ENCODE measurements at regions not wholly inside any gene's neighbourhood (a gene's known extent, or its start where the extent isn't known, plus 50 kb on each side); places are given as distances from the start of the nearest gene placed in this dataset.

GRCh38 chr20:60389882-60390281, 431.7 kb downstream of the CDH26 start:
- DNase-seq, result no peak

- peak in 1 of 2 experiments; percentile 36 for DNase-seq
Observed at GRCh38 chr20:60395991-60396390, 437.8 kb downstream of the CDH26 start.

DNA sequence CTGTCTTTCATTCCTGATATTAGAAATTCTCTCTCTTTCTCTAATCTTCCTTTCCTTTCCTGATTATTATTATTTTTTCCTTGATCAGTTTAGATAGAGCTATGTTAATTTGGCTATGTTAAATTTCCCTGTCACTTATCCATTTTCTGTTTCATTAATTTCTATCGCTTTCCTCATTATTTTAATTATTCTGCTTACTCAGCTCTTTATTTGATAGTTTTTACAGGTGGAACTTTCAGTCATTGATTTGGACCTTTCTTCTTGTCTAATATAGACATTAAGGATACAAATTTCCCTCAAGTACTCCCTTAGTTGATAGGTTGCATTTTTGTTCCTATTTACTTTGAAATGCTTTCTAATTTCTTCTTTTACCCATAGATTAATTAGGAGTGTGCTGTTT, 442.3 kb downstream of the CDH26 start:
- no peak for DNase-seq

DNA sequence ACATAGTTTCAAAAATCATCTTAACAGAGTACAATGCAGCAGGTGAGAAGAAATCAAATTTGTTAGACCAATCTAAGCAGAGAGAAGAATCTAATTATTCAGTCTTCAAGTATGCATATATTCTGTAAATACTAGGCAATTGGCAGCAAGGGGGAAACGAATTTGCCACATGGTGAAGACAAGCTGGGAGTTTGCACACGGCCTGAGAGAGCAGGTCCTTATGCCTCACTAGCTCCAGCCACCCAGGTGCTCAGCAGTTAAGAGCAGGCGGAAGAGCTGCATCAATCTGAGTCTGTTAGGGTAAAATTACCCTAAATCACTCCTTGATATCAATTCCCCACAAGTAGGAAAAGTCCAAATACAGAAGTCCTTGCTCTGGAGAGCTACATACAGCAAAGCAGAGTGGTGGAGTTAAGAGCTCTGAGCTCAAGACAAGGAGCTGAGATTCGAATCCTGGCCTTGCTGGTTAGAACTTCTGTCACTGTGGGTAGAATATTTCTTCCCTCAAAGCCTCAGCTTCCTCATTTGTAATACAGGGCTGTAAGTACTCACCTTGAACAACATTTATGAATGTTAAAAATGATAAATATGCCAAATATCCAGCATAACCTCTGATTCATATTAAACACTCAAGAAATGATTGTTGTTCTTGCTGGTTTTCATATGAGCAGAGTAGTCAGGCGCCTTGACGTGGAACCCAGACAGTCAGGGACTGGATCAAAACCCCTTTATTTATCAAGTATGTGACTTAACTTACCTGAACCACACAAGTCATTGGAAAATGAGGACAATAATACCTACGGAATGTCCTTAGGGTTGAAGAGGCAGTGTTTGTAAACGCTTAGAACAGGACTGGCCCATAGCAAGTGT, 444.2 kb downstream of the CDH26 start:
- no peak for DNase-seq

DNA sequence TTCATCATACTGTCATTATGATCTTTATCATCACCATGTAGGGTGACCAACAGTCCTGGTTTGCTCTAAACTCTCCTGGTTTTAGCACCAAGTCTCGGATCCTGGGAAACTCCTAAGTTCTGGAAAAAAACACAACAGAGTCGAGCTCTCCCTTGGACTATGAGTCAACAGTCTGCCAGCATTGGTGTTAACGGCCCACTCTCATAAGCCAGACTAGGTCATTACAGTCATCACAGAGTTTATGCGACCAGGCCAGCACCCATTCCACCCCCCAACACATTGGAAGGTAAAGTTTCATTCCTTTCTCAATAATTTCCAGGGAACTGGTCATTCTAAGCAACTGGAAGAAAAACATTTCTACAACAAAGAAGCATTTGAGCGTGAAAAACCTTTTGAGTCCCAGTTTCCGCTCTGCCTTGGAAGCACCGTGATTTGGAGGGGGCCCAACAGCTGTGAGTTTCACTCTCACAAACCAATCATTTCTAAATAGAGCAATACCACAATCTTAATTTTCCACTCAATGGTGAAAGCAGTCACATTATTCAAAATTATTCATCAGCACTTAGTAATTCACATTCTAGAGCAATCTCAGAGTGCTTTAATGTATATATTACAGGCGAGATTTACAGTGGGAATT, 445.0 kb downstream of the CDH26 start:
- no peak for DNase-seq

- no peak for DNase-seq
Observed at GRCh38 chr20:60407011-60407771, 449.0 kb downstream of the CDH26 start.

GRCh38 chr20:60407938-60408337, 449.7 kb downstream of the CDH26 start:
- no peak for DNase-seq

- DNase-seq, result no peak
Observed at GRCh38 chr20:60408435-60408834, 450.2 kb downstream of the CDH26 start.

GRCh38 chr20:60410618-60411264, 452.5 kb downstream of the CDH26 start:
- no peak for DNase-seq

DNA sequence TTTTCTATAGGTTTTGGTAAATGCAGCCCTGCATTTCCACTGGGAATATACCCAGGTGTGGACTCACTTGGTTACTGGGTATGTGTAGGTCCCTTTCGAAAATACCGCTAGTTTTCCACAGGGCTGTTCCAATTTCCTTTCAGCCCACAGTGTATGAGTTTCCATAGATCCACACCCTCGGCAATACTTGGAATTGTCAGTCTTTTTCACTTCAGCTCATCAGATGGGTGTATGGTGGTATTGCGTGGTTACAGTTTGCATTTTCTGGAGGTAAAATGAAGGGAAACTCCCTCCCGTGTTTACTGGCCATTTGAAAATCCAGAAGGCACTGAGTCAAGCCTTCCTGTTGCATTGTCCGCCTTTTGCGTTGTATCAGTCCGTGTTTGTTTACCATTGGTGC, 453.6 kb downstream of the CDH26 start:
- no peak for DNase-seq

DNA sequence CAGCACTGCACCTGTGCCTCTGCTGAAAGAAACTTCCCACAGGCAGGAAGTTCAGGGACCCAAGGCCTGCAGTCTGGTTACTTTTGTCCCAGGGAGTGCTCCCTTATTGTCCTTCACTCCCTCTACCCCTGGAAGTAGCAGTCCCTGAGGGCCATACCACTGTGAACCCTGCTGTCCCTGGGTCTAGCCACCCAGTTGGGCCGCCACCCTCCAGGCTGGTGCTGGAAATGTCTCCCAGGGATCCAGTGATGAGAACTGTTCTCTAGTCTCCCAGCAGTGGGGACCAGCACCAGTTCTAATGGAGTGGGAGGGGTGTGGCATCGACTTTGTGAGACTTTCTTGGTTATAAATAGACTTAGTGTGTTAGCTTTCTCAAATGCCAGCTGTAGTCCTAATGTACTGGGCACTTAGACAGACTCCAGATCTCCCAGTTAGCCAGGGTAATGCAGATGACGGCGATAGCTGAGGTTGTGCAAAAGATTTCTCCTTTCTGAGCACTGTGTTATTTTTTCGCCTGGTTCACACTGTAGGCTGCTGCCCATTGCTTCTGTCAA, 462.5 kb downstream of the CDH26 start:
- no peak for DNase-seq

DNA sequence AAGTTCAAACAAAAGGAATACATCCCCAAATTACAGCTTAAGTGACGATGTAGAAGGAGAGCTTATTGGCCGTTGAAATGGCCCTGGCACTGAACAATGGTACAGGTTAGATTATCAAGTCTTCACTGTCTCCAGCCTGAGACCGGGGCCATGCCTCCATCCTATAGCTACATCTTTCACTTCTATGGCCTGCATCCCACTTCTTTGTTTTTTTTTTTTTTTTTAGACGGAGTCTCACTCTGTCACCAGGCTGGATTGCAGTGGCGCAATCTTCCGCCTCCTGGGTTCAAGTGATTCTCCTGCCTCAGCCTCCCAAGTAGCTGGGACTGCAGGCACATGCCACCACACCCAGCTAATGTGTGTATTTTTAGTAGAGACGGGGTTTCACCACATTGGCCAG, 464.6 kb downstream of the CDH26 start:
- DNase-seq, result no peak

- DNase-seq, result peak in 1 of 2 experiments; percentile 28
Observed at GRCh38 chr20:60424267-60424902, 466.2 kb downstream of the CDH26 start.

DNA sequence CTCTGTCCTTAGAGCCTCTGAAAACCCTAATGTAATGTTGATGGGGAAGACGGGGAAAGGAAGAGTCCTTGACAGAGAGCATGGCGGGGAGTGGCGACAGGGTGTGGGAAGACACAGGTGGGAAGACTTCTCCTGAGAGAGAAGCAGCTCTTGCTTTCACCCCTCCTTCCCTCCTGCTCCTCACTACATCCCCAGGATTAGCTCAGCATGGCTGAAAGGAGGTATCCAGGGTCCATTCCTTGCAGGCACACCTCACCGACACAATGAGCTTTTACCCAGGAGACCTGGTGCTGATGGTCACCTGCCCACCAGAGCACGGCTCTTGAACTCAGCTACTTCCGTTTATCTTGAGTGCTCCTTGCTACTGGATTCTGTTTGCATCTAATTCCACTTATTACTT, 469.3 kb downstream of the CDH26 start:
- DNase-seq, result no peak

DNA sequence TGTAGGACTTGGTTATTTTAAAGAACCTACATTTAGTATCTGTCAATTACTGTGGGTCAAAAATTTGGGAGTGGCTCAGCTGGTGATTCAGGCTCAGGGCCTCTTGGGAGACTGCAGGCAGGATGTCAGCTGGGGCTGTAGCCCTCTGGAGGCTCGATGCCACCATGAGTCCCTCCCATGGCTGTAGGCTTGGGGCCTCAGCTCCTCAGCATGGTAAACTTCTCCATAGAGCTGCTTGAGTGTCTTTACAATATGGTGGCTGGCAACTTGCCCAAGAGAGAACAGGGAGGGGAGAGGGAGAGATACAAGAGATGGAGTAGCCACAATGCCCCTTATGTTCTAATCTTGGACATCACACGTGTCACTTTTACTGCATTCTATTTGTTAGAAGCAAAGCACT, 470.4 kb downstream of the CDH26 start:
- no peak for DNase-seq

GRCh38 chr20:60430516-60431001, 472.3 kb downstream of the CDH26 start:
- DNase-seq, result no peak

- DNase-seq, result no peak
Observed at GRCh38 chr20:60431349-60431748, 473.1 kb downstream of the CDH26 start.

- no peak for DNase-seq
Observed at GRCh38 chr20:60437418-60437817, 479.2 kb downstream of the CDH26 start.

GRCh38 chr20:60446267-60447111, 488.3 kb downstream of the CDH26 start:
- DNase-seq, result no peak

DNA sequence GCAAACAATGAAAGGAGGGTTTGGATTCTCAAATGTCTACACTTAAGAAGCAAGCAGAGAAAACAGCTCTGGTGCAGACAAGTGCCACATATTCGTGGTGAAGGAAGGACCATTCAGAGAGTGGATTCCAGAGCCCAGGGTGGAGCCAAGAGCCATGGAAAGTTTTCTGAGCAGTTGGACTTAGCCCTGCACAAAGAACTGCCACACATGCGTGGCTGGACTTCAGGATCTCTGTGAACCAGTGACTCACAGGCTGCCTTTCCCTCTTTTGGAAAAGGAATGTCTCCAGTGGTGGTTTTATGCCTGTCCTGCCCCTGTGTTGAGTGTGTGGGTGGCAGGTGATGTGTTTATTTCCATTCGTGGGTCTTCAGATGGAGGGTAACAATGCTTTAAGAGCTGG, 489.5 kb downstream of the CDH26 start:
- DNase-seq, result no peak

Measured in NCI-H446 (cell line).